EL (cell line): ENCODE measurements at regions not wholly inside any gene's neighbourhood (a gene's known extent, or its start where the extent isn't known, plus 50 kb on each side); places are given as distances from the start of the nearest gene placed in this dataset.
A peak's percentile ranks its signal among the peaks of the same experiment; 100 is the strongest.
"Not testable (repeated sequence)": the region's sequence is repeated elsewhere in the genome, so short reads cannot be mapped to it uniquely, and the experiment has no call there.

Experiments
- DNase-seq: peaks from one replicate; pipeline ENCODE4 v3.0.0-alpha.2; 2016

- not testable (repeated sequence) for DNase-seq
Measured at GRCh38 chr15:85267158-85267857, 113.1 kb upstream of the AKAP13 start.

- no peak for DNase-seq
Measured at GRCh38 chr15:85274315-85275050, 105.9 kb upstream of the AKAP13 start.

- DNase-seq: no peak
Measured at GRCh38 chr15:85276508-85276907, 103.9 kb upstream of the AKAP13 start.

GRCh38 chr15:85276921-85277320, 103.5 kb upstream of the AKAP13 start:
- DNase-seq: no peak

- DNase-seq: no peak
Measured at GRCh38 chr15:85277847-85278370, 102.5 kb upstream of the AKAP13 start.

- no peak for DNase-seq
Measured at GRCh38 chr15:85280203-85280602, 100.2 kb upstream of the AKAP13 start.

GRCh38 chr15:85281293-85281882, 99.0 kb upstream of the AKAP13 start:
- DNase-seq: no peak

- peak; percentile 86 for DNase-seq
Measured at GRCh38 chr15:85282504-85283115, 97.8 kb upstream of the AKAP13 start.

- not testable (repeated sequence) for DNase-seq
Measured at GRCh38 chr15:85283815-85284214, 96.6 kb upstream of the AKAP13 start.

GRCh38 chr15:85284497-85284896, 95.9 kb upstream of the AKAP13 start:
- no peak for DNase-seq

- peak; percentile 60 for DNase-seq
Measured at GRCh38 chr15:85289677-85290365, 90.6 kb upstream of the AKAP13 start.

- not testable (repeated sequence) for DNase-seq
Measured at GRCh38 chr15:85292583-85292982, 87.8 kb upstream of the AKAP13 start.

GRCh38 chr15:85296615-85297402, 83.6 kb upstream of the AKAP13 start:
- peak; percentile 84 for DNase-seq

- DNase-seq: no peak
Measured at GRCh38 chr15:85297537-85297936, 82.9 kb upstream of the AKAP13 start.

GRCh38 chr15:85298366-85298765, 82.0 kb upstream of the AKAP13 start:
- DNase-seq: no peak

- no peak for DNase-seq
Measured at GRCh38 chr15:85298941-85299340, 81.5 kb upstream of the AKAP13 start.

- DNase-seq: no peak
Measured at GRCh38 chr15:85302271-85302670, 78.1 kb upstream of the AKAP13 start.

- DNase-seq: no peak
Measured at GRCh38 chr15:85305050-85305449, 75.4 kb upstream of the AKAP13 start.

GRCh38 chr15:85306946-85307686, 73.3 kb upstream of the AKAP13 start:
- DNase-seq: no peak

- DNase-seq: no peak
Measured at GRCh38 chr15:85307687-85308045, 72.7 kb upstream of the AKAP13 start.

GRCh38 chr15:85311647-85312046, 68.8 kb upstream of the AKAP13 start:
- no peak for DNase-seq
